SK-N-SH (cell line): ENCODE measurements at regions not wholly inside any gene's neighbourhood (a gene's known extent, or its start where the extent isn't known, plus 50 kb on each side); places are given as distances from the start of the nearest gene placed in this dataset.
"Not testable (repeated sequence)": the region's sequence is repeated elsewhere in the genome, so short reads cannot be mapped to it uniquely, and the experiment has no call there.

Experiments
- CTCF ChIA-PET: fragments of 300-600, 350-600 bp; formaldehyde crosslinking; extraction: SDS; loops from one replicate; lab custom pipeline; 2021; lab: Yijun Ruan, JAX
- POLR2A ChIA-PET: fragments of 350-600 bp; sonication (Branson Sonifier 250); formaldehyde crosslinking; extraction: SDS; loops from one replicate; lab custom pipeline; 2020; ENCODE audit warnings: antibody characterized with exemption, inconsistent platforms; lab: Yijun Ruan, JAX
- DNase-seq: peaks from one replicate; pipeline ENCODE4 v3.0.0; 2012
- H2AFZ ChIP-seq: fragments of 200-600 bp; sonication (generic); 2 replicates; pipeline ENCODE4 v1.8.1; 2016; ENCODE audit warnings: antibody characterized with exemption, mild to moderate bottlenecking, low read depth
- H3F3A ChIP-seq: fragments of 200-600 bp; sonication (generic); replicated peaks from 2 replicates; pipeline ENCODE3; 2016; ENCODE audit warnings: antibody characterized with exemption, mild to moderate bottlenecking; ENCODE audit not compliant: insufficient read depth
- H3K27ac ChIP-seq, 2 experiments: fragments of 200-500 bp in 1 of 2; fragments of 200-600 bp in 1 of 2; sonication (Bioruptor generic) in 1 of 2; sonication (generic), shearing (Covaris generic) in 1 of 2; 2 replicates each; pipeline versions ENCODE4 v1.5.1 to v1.6.1; 2014 to 2016; ENCODE audit warnings: low read depth in 2 of 2, inconsistent platforms in 1 of 2, low read length in 1 of 2, mild to moderate bottlenecking in 1 of 2, mixed read lengths in 1 of 2
- H3K27me3 ChIP-seq: fragments of 200-600 bp; sonication (generic), shearing (Covaris generic); 2 replicates; pipeline ENCODE4 v1.6.1; 2016; ENCODE audit warnings: mixed run types; ENCODE audit not compliant: insufficient read depth
- H3K36me3 ChIP-seq, 2 experiments: fragments of 200-500 bp in 1 of 2; fragments of 200-600 bp in 1 of 2; sonication (Bioruptor generic) in 1 of 2; sonication (generic) in 1 of 2; replicated peaks in 1 of 2; 2 replicates each; pipeline versions ENCODE3 to v1.5.1; 2014 to 2016; ENCODE audit warnings: low read length in 1 of 2, mild to moderate bottlenecking in 1 of 2; ENCODE audit not compliant: insufficient read depth in 2 of 2, control insufficient read depth in 1 of 2
- H3K4me1 ChIP-seq, 2 experiments: fragments of 200-500 bp in 1 of 2; fragments of 200-600 bp in 1 of 2; sonication (Bioruptor generic) in 1 of 2; sonication (generic), shearing (Covaris generic) in 1 of 2; 2 replicates each; pipeline versions ENCODE4 v1.5.1 to v1.6.1; 2014 to 2016; ENCODE audit warnings: low read depth in 1 of 2, low read length in 1 of 2, mixed run types in 1 of 2; ENCODE audit not compliant: insufficient read depth in 2 of 2, control insufficient read depth in 1 of 2
- H3K4me2 ChIP-seq: fragments of 200-600 bp; sonication (generic), shearing (Covaris generic); 2 replicates; pipeline ENCODE4 v1.6.1; 2017; ENCODE audit warnings: mixed run types
- H3K4me3 ChIP-seq, 2 experiments: fragments of 200-500 bp in 1 of 2; fragments of 200-600 bp in 1 of 2; sonication (Bioruptor generic) in 1 of 2; sonication (generic), shearing (Covaris generic) in 1 of 2; 2 replicates each; pipeline versions ENCODE4 v1.5.1 to v1.8.1; 2014 to 2016; ENCODE audit warnings: low read depth in 2 of 2, inconsistent platforms in 1 of 2, low read length in 1 of 2, mild to moderate bottlenecking in 1 of 2, mixed read lengths in 1 of 2, moderate library complexity in 1 of 2
- H3K79me2 ChIP-seq: fragments of 200-600 bp; sonication (generic); 2 replicates; pipeline ENCODE4 v1.8.1; 2017; ENCODE audit warnings: mild to moderate bottlenecking; ENCODE audit not compliant: insufficient read depth
- H3K9ac ChIP-seq: fragments of 200-600 bp; sonication (generic); 2 replicates; pipeline ENCODE4 v1.6.1; 2017; ENCODE audit warnings: mixed run types
- H3K9me2 ChIP-seq: fragments of 200-600 bp; sonication (generic); 2 replicates; pipeline ENCODE4 v1.6.1; 2017; ENCODE audit warnings: mixed run types
- H3K9me3 ChIP-seq: fragments of 200-600 bp; sonication (generic); 2 replicates; pipeline ENCODE4 v1.6.1; 2017; ENCODE audit warnings: mixed run types, mild to moderate bottlenecking, moderate library complexity
- H4K20me1 ChIP-seq: fragments of 200-600 bp; sonication (generic); 2 replicates; pipeline ENCODE4 v1.6.1; 2017; ENCODE audit warnings: mild to moderate bottlenecking, mixed run types; ENCODE audit not compliant: insufficient read depth
- ELF1 ChIP-seq: IDR thresholded peaks from 2 replicates; pipeline ENCODE4 v1.4.0; 2012
- GABPA ChIP-seq: IDR thresholded peaks from 2 replicates; pipeline ENCODE4 v1.4.0; 2012; ENCODE audit warnings: low read depth, mild to moderate bottlenecking
- GATA2 ChIP-seq: sonication (generic); formaldehyde crosslinking; IDR thresholded peaks from 2 replicates; pipeline ENCODE4 v1.5.0; 2020; ENCODE audit warnings: mild to moderate bottlenecking, missing genetic modification reagents
- JUND ChIP-seq: IDR thresholded peaks from 2 replicates; pipeline ENCODE4 v1.4.0; 2012
- POLR2AphosphoS5 ChIP-seq: IDR thresholded peaks from 2 replicates; pipeline ENCODE4 v1.6.1; 2012; ENCODE audit warnings: low read depth, low read length
- SIN3A ChIP-seq: IDR thresholded peaks from 2 replicates; pipeline ENCODE4 v1.6.1; 2012; ENCODE audit warnings: low read depth, mild to moderate bottlenecking, low read length, moderate library complexity, borderline replicate concordance
- SMC3 ChIP-seq: IDR thresholded peaks from 2 replicates; pipeline ENCODE4 v1.6.1; 2012; ENCODE audit warnings: low read depth, low read length, improper control_type of control experiment
- TCF12 ChIP-seq: IDR thresholded peaks from 2 replicates; pipeline ENCODE4 v1.4.0; 2012
- TEAD4 ChIP-seq: IDR thresholded peaks from 2 replicates; pipeline ENCODE4 v1.4.0; 2012; ENCODE audit warnings: mild to moderate bottlenecking, borderline replicate concordance; ENCODE audit not compliant: insufficient read depth
- YY1 ChIP-seq: IDR thresholded peaks from 2 replicates; pipeline ENCODE4 v1.4.0; 2012; ENCODE audit warnings: low read depth, mild to moderate bottlenecking
- WGBS: methylation state at CpG from one replicate; pipeline ENCODE4 v1.1.6; 2017; ENCODE audit warnings: low lambda C conversion rate; 5-methylcytosine and 5-hydroxymethylcytosine counted together
- TF ChIP-seq, protein P1 (sequence below): IDR thresholded peaks from 2 replicates; pipeline ENCODE4 v1.6.1; 2012; ENCODE audit warnings: mild to moderate bottlenecking, low read depth, low read length, moderate library complexity

DNA sequence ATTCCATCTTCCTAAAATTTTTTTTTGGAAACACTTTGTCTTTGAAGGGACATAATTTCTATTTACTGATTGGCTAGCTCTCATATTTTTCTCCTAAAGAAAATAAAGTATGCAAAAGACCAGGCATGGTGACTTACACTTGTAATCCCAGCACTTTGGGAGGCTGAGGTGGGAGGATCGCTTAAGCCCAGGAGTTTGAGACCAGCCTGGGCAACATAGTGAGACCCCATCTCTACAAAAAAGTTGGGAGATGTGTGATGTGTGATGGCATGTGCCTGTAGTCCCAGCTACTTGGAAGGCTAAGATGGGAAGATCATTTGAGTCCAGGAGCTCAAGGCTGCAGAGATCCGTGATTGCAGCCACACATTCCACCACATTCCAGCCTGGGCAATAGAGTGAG, 461.3 kb downstream of the KLF5 start:
- POLR2A ChIA-PET, H3K9ac ChIP-seq, H3K27me3 ChIP-seq, H3K4me3 ChIP-seq, H3F3A ChIP-seq, H3K9me3 ChIP-seq, H3K4me1 ChIP-seq, H4K20me1 ChIP-seq, H2AFZ ChIP-seq, H3K27ac ChIP-seq, H3K79me2 ChIP-seq, DNase-seq, H3K9me2 ChIP-seq, CTCF ChIA-PET, H3K4me2 ChIP-seq, H3K36me3 ChIP-seq: not testable (repeated sequence)
- WGBS, result 51% methylated on average over 2 of the region's 2 CpGs

GRCh38 chr13:73519396-73520116, 460.8 kb downstream of the KLF5 start:
- Histone ChIP-seq H3K9me2 (no peaks in the 10 kb centered on the region), H4K20me1 (no peaks in the 10 kb centered on the region), H3K4me1 (no peaks in the 10 kb centered on the region)
- no peak for TF ChIP-seq POLR2AphosphoS5
- no peak for TF ChIP-seq SMC3
- no peak for TF ChIP-seq JUND
- no peak for TF ChIP-seq GABPA
- TF ChIP-seq, all 33 proteins: peak for 0
- ChIA-PET POLR2A (no interaction called here), CTCF (no interaction called here)
- DNase-seq, result no peak
- Histone ChIP-seq H2AFZ (no peak overlapping the region), H3K79me2 (no peaks in the 10 kb centered on the region), H3F3A (no peaks in the 10 kb centered on the region), H3K9me3 (no peaks in the 10 kb centered on the region), H3K27ac (no peak overlapping the region), H3K27me3 (no peaks in the 10 kb centered on the region), H3K36me3 (no peaks in the 10 kb centered on the region), H3K9ac (no peak overlapping the region), H3K4me2 (no peak overlapping the region), H3K4me3 (no peak overlapping the region)
- 62% methylated on average over 5 of the region's 6 CpGs for WGBS

DNA sequence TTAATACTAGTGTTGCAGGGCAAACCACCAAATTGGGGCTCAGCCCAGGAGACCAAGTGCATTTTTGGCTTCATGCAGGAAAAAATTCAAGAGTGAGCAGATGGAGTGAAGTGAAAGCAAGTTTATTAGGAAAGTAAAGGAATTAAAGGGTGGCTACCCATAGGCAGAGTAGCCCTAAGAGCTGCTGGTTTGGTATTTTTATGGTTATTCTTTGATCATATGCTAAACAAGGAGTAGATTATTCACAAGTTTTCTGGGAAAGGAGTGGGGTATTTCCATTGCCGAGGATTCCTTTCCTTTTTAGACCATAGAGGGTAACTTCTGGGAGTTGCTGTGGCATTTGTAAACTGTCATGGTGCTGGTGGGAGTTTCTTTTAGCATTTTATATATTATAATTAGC, 459.0 kb downstream of the KLF5 start:
- Histone ChIP-seq H3K4me2 (no peak overlapping the region), H3K9me3 (no peaks in the 10 kb centered on the region), H3K79me2 (no peaks in the 10 kb centered on the region), H3F3A (no peaks in the 10 kb centered on the region), H3K9ac (no peak overlapping the region), H3K27ac (no peak overlapping the region), H3K9me2 (no peaks in the 10 kb centered on the region), H3K4me3 (no peak overlapping the region), H2AFZ (no peak overlapping the region), H4K20me1 (no peaks in the 10 kb centered on the region), H3K36me3 (no peaks in the 10 kb centered on the region), H3K4me1 (no peaks in the 10 kb centered on the region), H3K27me3 (no peaks in the 10 kb centered on the region)
- TF ChIP-seq SMC3 (no peak), ELF1 (no peak), YY1 (no peak), SIN3A (no peak), TEAD4 (no peak), TCF12 (no peak), GATA2 (CRISPR knock-in tag) (no peak)
- TF ChIP-seq, protein P1, sequence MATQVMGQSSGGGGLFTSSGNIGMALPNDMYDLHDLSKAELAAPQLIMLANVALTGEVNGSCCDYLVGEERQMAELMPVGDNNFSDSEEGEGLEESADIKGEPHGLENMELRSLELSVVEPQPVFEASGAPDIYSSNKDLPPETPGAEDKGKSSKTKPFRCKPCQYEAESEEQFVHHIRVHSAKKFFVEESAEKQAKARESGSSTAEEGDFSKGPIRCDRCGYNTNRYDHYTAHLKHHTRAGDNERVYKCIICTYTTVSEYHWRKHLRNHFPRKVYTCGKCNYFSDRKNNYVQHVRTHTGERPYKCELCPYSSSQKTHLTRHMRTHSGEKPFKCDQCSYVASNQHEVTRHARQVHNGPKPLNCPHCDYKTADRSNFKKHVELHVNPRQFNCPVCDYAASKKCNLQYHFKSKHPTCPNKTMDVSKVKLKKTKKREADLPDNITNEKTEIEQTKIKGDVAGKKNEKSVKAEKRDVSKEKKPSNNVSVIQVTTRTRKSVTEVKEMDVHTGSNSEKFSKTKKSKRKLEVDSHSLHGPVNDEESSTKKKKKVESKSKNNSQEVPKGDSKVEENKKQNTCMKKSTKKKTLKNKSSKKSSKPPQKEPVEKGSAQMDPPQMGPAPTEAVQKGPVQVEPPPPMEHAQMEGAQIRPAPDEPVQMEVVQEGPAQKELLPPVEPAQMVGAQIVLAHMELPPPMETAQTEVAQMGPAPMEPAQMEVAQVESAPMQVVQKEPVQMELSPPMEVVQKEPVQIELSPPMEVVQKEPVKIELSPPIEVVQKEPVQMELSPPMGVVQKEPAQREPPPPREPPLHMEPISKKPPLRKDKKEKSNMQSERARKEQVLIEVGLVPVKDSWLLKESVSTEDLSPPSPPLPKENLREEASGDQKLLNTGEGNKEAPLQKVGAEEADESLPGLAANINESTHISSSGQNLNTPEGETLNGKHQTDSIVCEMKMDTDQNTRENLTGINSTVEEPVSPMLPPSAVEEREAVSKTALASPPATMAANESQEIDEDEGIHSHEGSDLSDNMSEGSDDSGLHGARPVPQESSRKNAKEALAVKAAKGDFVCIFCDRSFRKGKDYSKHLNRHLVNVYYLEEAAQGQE, result no peak
- WGBS, result 7% methylated on average over 1 of the region's 1 CpG
- POLR2A ChIA-PET, result no interaction called here
- DNase-seq, result no peak
- CTCF ChIA-PET, result no interaction called here
